SU-DHL-6 (cell line): ENCODE measurements at regions not wholly inside any gene's neighbourhood (a gene's known extent, or its start where the extent isn't known, plus 50 kb on each side); places are given as distances from the start of the nearest gene placed in this dataset.

Source experiments
- H2AFZ ChIP-seq: fragments of 200-600 bp; sonication (generic); 2 replicates; pipeline ENCODE4 v1.6.1; 2014; ENCODE audit warnings: low read depth, mild to moderate bottlenecking, moderate library complexity, mixed read lengths, antibody characterized with exemption, low read length; ENCODE audit not compliant: severe bottlenecking
- H3F3A ChIP-seq: fragments of 200-600 bp; shearing (Covaris generic); 2 replicates; pipeline ENCODE4 v1.6.0; 2016; ENCODE audit warnings: antibody characterized with exemption, mild to moderate bottlenecking; ENCODE audit not compliant: insufficient read depth
- H3K27ac ChIP-seq: fragments of 200-600 bp; sonication (generic); 2 replicates; pipeline ENCODE4 v1.5.1; 2016; ENCODE audit warnings: low read depth, mild to moderate bottlenecking, low read length, moderate library complexity, mixed read lengths
- H3K27me3 ChIP-seq: fragments of 200-600 bp; sonication (generic), shearing (Covaris generic); 2 replicates; pipeline ENCODE4 v1.6.0; 2014; ENCODE audit warnings: mild to moderate bottlenecking, low read length
- H3K36me3 ChIP-seq: fragments of 200-600 bp; sonication (generic); 2 replicates; pipeline ENCODE4 v1.6.1; 2014; ENCODE audit warnings: mild to moderate bottlenecking, low read length, mixed read lengths
- H3K4me2 ChIP-seq: fragments of 300-600, 200-600 bp; shearing (Covaris generic), sonication (generic); 2 replicates; pipeline ENCODE4 v1.6.0; 2014; ENCODE audit warnings: low read length, low read depth, mild to moderate bottlenecking; ENCODE audit not compliant: poor library complexity, severe bottlenecking
- H3K4me3 ChIP-seq: fragments of 200-600 bp; sonication (generic); 2 replicates; pipeline ENCODE4 v1.5.1; 2014; ENCODE audit warnings: antibody characterized with exemption, low read length, mild to moderate bottlenecking, mixed read lengths; ENCODE audit not compliant: insufficient read depth, poor library complexity, severe bottlenecking
- H3K79me2 ChIP-seq: fragments of 200-600 bp; sonication (generic); 2 replicates; pipeline ENCODE4 v1.6.1; 2014; ENCODE audit warnings: mild to moderate bottlenecking, low read length, moderate library complexity; ENCODE audit not compliant: insufficient read depth
- H3K9ac ChIP-seq: fragments of 200-600 bp; sonication (generic); 2 replicates; pipeline ENCODE4 v1.7.0; 2014; ENCODE audit warnings: mild to moderate bottlenecking, low read length
- H3K9me2 ChIP-seq: fragments of 200-600 bp; sonication (generic); replicated peaks from 2 replicates; pipeline ENCODE4 v1.6.1; 2014; ENCODE audit warnings: low read length; ENCODE audit not compliant: insufficient read depth
- H3K9me3 ChIP-seq: fragments of 200-600 bp; sonication (generic); 2 replicates; pipeline ENCODE4 v1.6.1; 2014; ENCODE audit warnings: low read length, mixed read lengths; ENCODE audit not compliant: insufficient read depth
- H4K20me1 ChIP-seq: fragments of 200-600 bp; sonication (generic); 2 replicates; pipeline ENCODE4 v1.6.1; 2014; ENCODE audit warnings: low read depth, mild to moderate bottlenecking, antibody characterized with exemption, low read length, moderate library complexity, mixed read lengths
- EZH2phosphoT487 ChIP-seq: fragments of 200-600 bp; sonication (generic), shearing (Covaris generic); conservative IDR thresholded peaks from 2 replicates; pipeline ENCODE4 v1.6.1; 2018; ENCODE audit warnings: mild to moderate bottlenecking, antibody characterized with exemption, low read length, moderate library complexity, mixed read lengths
- TF ChIP-seq, protein P1 (sequence below): fragments of 200-600 bp; sonication (generic); IDR thresholded peaks from one replicate; pipeline ENCODE4 v1.5.1; 2017; ENCODE audit warnings: antibody characterized with exemption, mild to moderate bottlenecking, low read length, moderate library complexity; ENCODE audit not compliant: insufficient read depth, poor library complexity, severe bottlenecking

DNA sequence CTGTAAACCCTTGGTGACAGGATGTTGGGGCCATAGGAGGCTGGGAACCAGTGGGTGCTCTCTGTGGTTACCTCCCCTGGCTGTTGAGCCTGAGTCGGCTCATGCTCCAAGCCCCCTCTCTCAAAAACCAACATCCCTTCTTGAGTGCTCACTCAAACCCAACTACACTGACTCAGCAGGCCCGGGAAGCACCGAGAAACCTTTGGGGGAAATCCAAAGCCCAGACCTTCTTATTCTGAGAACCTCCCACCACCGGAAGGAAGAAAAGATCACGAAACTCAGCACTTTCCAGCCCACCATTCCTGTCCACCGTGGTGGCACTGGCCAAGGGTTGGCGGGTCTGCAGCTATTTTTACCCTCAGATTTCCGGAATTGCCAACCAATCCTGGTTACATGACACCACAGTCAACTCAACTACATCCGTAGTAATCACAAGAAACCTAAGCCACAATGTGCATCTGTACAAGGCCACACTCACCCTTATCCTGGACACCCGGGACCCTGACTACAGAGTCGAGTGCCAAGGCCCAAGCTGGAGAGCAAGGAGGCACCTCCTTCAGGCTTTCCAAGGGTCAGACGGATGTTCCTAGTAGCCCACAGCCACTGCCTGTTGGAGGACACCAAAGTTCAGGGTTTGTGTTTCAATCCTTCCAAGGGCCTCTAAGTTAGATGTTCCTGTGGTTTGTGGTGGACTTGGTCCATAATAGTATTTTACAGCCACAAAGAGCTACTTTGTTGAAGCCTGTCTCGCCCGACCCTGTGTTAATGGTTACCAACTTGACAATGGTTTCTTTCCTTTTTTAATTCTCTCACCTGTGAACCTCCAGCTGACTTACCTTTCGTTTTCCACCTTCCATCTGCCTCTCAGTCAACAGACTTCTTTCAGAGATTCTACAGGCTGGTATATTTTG is 317.0 kb downstream of the CDC5L start:
- H3K4me2 ChIP-seq, result no peak overlapping the region
- no peak overlapping the region for H3K4me3 ChIP-seq
- no peaks in the 10 kb centered on the region for H3K79me2 ChIP-seq
- no peaks in the 10 kb centered on the region for H3K9me2 ChIP-seq
- no peaks in the 10 kb centered on the region for H4K20me1 ChIP-seq
- H3K27ac ChIP-seq, result no peak overlapping the region
- TF ChIP-seq EZH2phosphoT487, result no peak
- TF ChIP-seq, protein P1, sequence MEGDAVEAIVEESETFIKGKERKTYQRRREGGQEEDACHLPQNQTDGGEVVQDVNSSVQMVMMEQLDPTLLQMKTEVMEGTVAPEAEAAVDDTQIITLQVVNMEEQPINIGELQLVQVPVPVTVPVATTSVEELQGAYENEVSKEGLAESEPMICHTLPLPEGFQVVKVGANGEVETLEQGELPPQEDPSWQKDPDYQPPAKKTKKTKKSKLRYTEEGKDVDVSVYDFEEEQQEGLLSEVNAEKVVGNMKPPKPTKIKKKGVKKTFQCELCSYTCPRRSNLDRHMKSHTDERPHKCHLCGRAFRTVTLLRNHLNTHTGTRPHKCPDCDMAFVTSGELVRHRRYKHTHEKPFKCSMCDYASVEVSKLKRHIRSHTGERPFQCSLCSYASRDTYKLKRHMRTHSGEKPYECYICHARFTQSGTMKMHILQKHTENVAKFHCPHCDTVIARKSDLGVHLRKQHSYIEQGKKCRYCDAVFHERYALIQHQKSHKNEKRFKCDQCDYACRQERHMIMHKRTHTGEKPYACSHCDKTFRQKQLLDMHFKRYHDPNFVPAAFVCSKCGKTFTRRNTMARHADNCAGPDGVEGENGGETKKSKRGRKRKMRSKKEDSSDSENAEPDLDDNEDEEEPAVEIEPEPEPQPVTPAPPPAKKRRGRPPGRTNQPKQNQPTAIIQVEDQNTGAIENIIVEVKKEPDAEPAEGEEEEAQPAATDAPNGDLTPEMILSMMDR, result no peak
- H3K36me3 ChIP-seq, result no peaks in the 10 kb centered on the region
- H3K27me3 ChIP-seq, result no peaks in the 10 kb centered on the region
- no peaks in the 10 kb centered on the region for H3F3A ChIP-seq
- no peak overlapping the region for H2AFZ ChIP-seq
- H3K9me3 ChIP-seq, result no peaks in the 10 kb centered on the region
- H3K9ac ChIP-seq, result no peak overlapping the region

DNA sequence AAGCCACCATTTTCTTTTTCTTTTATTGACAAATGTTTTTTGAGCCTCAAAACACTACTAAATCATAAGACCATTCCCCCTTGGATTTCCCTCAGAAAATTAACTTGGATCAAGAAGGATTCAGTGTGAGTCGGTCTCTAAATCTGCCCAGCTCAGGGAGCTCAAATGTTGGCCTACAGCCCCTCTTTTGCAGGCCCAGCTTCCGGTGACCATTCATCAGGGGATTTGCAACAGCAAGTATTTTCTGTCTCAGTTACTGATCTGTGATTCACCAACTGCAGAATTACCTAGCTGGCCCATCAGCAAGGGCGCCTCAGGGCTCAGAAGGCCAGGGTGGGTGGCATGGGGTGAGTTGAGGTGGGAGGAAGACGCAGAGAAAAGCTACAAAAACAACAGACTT is 318.1 kb downstream of the CDC5L start:
- Histone ChIP-seq H3K79me2 (no peaks in the 10 kb centered on the region), H3K9ac (no peak overlapping the region), H3K9me2 (no peaks in the 10 kb centered on the region), H2AFZ (no peak overlapping the region), H3K27me3 (no peaks in the 10 kb centered on the region), H3F3A (no peaks in the 10 kb centered on the region), H4K20me1 (no peaks in the 10 kb centered on the region), H3K4me2 (no peak overlapping the region), H3K9me3 (no peaks in the 10 kb centered on the region), H3K27ac (no peak overlapping the region), H3K4me3 (no peak overlapping the region), H3K36me3 (no peaks in the 10 kb centered on the region)
- no peak for TF ChIP-seq EZH2phosphoT487
- TF ChIP-seq, protein P1, result no peak

DNA sequence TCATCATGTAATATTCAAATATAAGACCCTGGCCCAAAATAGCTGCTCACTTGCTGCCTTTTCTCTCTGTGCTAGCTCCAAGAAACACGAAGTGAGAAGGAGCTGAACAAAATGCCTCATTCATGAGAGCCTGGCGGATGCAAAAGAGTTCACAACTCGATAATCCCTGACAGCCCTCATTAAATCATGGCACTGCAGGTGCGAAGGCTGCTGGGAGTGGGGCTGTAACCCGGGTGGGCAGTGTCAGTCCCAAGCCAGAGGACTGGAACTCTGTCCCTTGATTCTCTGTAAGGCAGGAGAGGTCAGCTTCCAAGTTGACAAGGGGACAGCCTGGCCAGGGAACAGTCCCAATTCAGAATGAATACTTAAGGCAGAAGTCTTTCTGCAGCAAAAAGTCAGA is 318.5 kb downstream of the CDC5L start:
- no peak overlapping the region for H3K27ac ChIP-seq
- TF ChIP-seq, protein P1, result no peak
- no peak for TF ChIP-seq EZH2phosphoT487

More for the DNA sequence above, 318.5 kb downstream of the CDC5L start:
- Histone ChIP-seq H2AFZ (no peak overlapping the region), H3K79me2 (no peaks in the 10 kb centered on the region), H3K4me2 (no peak overlapping the region), H3F3A (no peaks in the 10 kb centered on the region), H3K4me3 (no peak overlapping the region), H4K20me1 (no peaks in the 10 kb centered on the region), H3K27me3 (no peaks in the 10 kb centered on the region), H3K9me3 (no peaks in the 10 kb centered on the region), H3K9ac (no peak overlapping the region), H3K36me3 (no peaks in the 10 kb centered on the region), H3K9me2 (no peaks in the 10 kb centered on the region)
